ENCODE measurements at regions not wholly inside any gene's neighbourhood (a gene's known extent, or its start where the extent isn't known, plus 50 kb on each side); places are given as distances from the start of the nearest gene placed in this dataset.
"Not testable (repeated sequence)": the region's sequence is repeated elsewhere in the genome, so short reads cannot be mapped to it uniquely, and the experiment has no call there.

DNA sequence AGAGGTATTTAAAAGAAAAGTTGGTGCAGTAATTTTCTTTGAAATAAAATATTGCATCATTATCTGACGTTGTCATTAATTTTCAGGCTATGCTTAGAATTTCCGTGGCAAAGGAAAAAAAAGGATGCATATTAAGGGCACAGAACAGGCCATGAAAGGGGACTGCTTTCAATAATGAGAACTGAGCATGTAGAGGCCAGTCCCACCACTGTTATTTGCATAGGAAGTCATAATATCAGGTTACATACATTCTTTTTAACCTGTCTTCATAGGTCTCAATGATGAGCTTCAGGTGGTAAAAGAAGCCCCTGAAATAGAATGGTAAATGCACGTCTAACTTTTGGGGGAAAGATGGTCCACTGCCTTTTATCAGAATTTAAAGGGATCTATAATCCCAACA, 272.1 kb upstream of the ALCAM start:
- DNase-seq = no peak

DNA sequence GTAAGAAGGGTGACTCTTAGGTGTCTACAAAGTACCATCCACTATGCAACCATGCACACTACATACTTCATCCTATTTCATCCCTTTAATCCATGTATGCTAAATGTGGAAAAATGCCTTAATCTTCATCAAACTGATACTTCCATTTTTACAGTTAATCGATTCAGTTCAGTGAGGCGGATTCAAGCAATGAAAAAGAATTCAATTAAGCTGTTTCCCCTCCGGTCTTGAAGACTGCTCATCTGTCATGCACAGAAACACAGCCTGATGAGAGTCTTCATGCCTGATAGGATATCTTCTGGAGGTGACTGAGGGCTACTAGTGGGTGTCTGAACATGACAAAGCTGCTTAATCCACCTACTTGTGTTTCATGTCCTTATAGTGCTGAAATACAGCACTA, 270.6 kb upstream of the ALCAM start:
- DNase-seq = no peak

DNA sequence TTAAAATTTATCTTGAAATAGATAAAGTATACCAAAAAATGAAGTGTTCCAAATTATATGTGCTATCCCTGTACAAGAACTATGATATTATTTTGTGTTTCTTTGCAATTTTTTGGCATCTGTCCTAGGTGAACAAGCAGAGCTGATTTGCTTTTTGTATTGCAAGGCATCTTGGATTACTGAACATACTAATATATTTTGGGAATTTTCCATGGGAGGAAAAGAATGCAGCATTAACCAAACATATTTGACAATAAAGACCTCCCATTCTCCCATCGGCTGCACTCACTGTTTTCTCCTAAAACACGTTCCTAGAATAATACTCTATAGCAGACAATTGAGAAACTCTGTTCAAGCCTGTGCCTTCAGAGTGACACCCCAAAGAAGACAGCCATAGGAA, 265.1 kb upstream of the ALCAM start:
- no peak for DNase-seq

DNA sequence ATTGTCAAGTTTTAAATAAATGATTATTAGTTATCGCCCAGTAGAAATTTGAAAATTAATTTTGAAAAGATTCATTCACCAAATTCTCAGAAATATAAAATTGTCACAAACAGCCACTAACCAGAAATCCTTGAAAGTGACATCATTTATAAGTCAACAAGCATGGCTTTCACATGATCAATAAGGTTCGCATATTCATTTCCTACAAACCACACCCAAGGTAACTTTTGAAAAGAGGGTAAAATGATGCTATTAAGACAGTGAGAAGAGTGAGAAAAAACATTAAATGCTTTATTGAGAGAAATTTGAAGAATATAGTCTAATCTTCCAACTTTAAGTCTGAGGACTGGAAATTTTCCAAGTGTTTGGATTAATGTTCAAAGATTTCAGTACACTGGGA, 263.6 kb upstream of the ALCAM start:
- no peak for DNase-seq

DNA sequence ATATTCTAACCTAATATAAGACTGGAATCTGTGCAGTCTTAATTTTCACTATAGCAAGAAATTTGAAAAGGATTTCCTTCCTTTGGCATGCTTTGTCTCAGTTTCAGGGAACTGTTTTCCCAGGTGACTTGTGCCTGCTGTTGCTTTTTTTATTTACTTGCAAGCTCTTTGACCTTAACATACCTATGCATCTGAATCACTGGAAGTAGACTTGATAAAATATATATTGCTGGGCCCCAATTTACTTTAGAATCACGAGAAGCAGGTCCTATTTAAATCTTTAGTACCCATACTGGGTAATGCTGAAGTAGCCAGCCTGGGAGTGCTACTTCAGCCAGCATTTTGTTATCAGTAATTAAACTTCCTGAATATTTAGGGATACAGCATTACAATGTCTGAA, 257.9 kb upstream of the ALCAM start:
- DNase-seq = no peak

DNA sequence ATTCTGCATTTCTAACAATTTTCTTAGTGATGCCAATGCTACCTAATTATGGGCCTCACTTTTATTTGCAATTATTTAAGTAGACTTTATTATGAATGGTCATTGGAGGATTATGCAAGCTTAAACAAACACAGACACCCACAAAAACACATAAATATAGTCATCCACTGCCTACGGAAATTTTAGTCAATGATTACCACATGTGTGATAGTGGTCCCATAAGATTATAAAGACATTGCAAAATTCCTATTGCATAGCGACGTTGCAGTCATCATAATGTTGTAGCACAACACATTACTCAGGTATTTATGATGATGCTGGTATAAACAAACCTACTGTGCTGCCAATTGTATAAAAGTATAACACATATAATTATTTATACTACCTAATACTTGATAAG, 247.8 kb upstream of the ALCAM start:
- no peak for DNase-seq

DNA sequence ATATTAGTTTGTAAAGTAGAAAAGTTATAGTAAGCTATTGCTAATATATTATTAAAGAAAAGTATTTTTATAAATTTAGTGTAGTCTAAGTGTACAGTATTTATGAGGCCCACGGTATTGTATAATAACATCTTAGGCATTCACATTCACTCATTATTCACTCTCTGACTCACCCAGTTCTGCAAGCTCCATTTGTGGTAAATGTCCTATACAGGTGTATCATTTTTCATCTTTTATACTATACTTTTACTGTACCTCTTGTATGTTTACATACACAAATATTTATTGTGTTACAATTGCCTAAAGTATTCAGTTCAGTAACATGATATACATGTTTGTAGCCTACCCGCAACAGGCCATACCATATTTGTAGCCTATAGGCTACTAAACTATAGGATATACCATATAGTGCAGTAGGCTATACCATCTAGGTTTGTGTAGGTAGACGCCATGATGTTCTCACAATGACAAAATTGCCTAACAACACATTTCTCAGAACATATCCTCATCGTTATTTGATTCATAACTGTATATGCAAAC, 246.8 kb upstream of the ALCAM start:
- DNase-seq = no peak

DNA sequence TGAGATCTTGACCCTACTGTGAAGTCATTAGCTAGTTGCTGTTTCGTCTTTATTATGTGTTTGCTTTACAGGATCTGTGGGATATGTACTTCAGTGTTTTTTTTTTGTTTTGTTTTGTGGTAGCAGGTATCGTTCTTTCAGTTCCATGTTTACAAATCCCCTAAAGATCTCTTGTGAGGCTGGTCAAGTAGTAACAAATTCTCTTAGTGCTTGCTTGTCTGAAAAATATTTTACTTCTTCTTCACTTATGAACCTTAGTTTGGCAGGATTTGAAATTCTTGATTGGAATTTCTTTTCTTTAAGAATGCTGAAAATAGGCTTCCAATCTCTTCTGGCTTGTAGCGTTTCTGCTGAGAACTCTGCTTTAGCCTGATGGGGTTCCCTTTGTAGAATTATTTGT, 235.8 kb upstream of the ALCAM start:
- no peak for DNase-seq

DNA sequence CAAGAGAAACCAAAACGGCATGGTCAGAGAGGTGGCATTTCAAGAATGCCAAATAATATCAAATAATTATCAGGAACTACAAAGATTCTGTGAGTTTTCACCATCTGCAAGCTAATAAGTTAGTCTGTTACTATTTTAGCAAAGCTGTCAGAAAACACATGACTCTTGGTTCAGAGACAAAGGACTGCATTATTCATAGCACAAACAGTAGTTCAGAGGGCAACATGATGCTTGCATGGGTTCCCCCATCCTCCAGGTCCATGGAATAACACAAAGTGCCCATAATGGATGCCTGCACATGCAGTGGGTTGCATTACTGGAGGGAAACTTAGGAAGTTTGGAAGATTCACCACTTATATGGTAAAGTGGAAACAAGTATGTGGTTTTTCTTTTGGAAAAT, 228.8 kb upstream of the ALCAM start:
- DNase-seq = no peak

DNA sequence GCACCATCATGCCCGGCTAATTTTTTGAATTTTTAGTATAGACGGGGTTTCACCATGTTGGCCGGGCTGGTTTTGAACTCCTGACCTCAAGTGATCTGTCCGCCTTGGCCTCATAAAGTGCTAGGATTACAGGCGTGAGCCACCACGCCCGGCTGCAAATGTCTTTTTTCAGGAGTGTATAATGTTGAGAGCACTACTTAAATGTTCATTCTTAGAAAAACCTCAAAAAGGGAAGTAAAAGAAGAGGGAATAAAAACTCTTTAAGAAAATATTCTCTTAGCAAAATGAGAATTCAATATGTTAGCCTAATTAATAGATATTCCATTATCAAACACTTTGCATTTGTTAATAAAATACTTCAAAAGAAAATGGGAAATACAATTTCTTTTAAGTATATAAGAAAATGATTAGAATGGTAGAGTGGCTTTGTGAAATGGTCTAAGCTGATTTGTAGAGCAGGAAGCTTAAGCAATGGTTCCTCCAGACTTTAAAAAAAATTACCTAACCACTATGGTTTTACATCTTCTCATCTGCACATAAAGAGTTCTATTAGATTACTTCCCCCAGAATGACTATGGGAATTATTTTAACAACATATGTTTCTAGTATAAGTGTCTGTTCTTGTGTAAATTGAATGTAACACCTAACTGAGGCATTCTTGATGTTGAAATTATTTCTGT, 226.7 kb upstream of the ALCAM start:
- no peak for DNase-seq

DNA sequence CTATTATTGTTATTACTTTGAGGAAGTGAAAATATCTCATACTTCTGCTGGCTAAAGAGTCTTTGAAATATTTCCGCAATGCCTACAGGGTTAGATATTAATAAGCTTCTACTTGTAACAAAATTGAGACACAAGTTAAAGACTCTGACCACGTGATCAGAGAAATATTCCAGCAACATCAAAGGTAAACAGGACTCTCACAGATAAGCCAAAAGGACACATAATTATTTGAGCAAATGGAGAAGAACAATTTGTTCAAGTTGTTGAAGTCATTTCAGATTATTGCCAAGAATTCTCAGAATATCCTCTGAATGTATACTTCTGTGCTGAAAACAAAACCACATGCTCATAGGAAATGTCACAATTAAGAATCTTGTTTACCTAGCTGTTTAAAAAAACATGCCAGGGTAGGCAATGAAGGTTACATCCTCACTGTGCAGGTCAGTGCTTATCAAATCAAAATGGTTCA, 225.8 kb upstream of the ALCAM start:
- DNase-seq = no peak

DNA sequence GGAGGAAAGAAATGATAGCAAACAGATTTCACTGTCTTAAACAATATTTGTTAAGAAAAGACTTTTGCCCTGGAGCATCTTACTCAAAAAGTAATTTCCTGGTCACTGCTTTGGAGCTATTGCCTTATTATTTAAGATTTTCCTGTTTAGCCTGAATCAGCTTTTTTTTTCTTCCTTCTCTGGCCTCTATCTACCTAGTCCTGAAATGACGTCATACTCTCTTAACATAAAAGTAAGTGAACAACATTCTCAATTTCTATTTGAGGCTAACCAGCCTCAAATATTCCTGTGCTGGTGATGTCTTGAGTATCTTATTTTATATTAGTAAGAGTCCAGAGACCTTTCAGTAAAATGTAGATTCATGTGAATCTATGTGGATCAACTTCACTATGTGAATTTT, 221.9 kb upstream of the ALCAM start:
- no peak for DNase-seq

DNA sequence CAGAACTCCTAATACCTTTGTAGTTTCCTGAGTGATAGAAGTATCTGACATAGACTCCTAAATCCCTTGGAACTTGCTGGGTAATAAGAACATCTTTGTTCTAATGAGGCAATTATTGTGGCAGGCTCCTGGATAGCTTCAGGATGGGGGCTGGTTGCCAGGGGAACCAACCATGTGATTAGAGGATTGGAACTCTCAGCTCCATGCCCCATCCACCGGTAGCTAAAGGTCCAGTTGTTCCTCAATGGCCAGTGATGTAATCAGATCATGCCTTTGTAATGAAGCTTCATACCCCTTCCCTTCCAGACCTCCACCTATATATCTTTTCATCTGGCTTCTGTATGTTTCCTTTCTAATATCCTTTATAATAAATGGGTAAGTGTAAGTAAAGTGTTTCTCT, 221.2 kb upstream of the ALCAM start:
- DNase-seq = no peak

DNA sequence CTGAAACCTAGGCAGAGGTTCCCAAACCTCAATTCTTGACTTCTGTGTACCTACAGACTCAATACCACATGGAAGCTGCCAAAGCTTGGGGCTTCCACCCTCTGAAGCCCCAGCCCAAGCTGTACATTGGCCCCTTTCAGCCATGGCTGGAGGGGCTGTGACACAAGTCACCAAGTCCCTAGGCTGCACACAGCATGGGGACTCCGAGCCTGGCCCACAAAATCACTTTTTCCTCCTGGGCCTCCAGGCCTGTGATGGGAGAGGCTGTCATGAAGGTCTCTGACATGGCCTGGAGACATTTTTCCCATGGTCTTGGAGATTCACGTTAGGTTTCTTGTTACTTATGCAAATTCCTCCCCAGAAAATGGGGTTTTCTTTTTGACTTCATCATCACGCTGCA, 217.5 kb upstream of the ALCAM start:
- not testable (repeated sequence) for DNase-seq

DNA sequence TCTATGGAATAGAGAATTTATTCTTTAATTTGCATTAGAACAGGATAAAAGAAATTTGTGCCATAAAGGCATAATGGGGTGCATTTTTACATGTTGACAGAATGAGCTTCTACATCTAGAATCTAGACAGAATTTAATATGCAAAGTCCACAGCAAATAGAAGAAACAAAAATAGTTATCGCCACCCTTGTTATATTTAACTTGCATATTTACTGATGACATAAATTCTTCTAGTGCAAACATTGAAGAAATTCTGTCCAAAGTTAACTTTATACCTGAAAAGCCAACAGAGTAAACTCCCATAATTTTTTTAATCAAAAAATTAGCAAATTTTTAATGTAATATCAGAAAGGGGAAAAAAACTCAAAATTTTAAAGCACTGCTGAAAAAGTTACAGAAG, 213.7 kb upstream of the ALCAM start:
- no peak for DNase-seq

DNA sequence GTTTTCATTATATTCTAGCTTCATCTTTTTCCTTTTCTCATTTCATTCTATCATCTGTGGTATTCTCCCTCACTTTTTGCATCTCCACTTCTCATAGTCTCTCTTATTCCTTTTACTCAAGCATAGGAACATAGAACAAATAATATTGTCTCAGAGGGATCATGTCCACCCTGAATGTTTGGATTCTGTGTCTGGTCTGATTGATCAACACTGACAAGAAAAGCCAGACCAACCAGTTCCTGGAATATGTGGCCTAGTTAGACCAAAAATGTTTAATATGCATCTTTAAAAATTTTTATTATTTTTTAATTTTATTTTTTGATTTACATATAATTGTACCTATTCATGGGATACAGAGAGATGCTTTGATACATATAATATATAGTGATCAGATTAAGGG, 212.0 kb upstream of the ALCAM start:
- DNase-seq = no peak

DNA sequence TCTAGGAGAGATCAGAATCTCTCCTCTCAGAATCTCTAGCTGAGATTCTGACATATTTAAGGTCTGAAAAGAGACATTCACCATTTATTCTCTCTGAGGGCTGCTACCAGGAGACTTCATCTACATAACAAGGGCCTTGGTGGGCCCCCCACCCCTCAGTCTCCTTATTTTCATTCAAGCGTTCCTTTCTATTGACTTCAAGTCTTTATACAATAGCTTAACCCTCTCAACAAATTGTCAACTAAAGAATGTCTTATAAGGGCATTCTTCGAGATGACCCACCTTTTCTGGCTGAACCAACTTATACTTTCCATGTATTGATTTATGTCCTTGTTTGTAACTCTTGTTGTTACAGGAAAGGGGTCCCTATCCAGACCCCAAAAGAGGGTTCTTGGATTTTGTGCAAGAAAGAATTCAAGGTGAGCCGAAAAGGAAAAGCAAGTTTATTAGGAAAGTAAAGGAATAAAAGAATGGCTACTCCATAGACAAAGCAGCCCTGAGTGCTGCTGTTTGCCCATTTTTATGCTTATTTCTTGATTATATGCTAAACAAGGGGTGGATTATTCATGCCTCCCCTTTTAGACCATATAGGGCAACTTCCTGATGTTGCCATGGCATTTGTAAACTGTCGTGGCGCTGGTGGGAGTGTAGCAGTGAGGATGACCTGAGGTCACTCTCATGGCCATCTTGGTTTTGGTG, 209.5 kb upstream of the ALCAM start:
- no peak for DNase-seq

DNA sequence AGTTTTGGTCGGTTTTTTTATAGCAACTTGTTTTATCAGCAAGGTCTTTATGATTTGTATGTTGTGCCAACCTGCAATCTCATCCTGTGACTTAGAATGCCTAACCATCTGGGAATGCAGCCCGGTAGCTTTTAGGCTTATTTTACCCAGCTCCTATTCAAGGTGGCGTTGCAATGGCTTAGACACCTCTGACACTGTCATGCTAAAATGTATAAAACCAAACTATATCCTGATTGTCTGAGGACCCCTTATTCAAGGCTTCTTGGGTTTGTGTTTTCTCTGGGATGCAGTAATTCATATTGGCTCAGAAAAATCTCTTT, 209.0 kb upstream of the ALCAM start:
- DNase-seq = no peak

DNA sequence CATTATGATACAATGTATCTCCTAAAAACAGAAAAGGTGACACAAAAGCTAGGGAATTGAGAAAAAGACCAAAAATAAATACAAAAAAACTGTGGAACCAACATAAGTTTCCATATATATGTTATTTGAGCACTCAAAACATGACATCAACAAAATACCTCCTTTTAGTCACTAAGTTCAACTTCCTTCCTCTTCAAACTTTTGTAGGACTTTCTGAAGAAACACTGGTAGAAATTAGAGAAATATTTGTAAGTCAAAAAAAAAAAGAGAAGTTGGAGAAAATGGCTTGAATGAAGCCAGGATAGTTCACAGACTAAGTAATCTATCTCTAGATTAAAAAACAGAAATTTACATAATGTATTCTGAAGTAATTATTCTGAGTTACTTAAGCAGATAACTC, 208.4 kb upstream of the ALCAM start:
- DNase-seq = no peak

DNA sequence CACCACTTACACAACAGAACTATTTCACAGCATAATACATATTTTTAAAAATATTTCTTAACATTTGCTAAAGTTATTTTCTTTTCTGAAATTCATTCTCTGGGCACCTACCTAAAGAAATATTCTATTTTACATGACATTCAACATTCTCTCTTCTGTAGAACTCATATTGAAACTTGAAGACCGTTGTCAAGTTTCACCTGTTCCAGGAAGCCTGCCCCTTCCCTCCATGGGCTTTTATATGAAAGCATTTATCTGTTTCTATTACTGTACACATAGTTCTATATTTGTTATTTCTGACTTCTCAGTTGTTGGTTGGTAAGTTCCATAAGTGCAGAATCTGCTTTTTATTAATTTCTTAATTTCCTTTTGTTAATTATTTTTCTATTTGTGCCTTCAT, 204.3 kb upstream of the ALCAM start:
- no peak for DNase-seq

DNA sequence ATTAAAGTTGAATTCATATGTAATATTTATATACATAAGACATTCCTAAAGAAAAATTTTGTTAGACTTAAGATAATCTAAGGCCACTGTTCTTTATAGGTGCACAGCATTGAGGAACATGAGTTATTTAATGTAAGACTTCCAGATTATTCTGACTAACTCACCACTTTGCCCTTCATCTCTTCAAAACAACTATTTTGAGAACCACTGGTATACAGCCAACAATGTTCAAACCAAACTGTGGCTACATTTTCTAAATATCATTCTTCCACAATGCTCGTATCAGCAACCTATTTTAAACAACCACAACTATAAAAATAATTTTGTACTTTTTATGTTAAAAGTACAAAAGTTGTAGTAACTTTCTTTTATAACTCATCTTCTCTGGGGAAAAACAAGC, 199.8 kb upstream of the ALCAM start:
- DNase-seq = no peak

DNA sequence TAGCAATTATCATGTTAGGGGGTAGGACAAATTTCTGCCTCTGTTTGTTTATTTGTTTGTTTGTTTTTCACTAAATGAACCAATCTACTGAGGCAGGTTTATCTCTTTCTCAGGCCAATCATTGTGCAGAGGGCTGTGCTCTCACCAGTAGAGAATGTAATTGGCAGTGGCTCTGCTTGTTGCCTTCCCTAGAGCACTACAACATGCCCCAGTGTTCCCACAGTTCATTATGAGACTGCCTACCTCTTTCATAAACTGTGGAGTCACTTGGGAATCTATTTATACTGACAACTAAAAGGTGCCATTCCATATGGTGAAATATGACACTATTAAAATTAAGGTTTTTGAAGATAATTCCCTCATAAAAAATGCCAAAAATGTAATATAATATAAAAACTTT, 196.3 kb upstream of the ALCAM start:
- no peak for DNase-seq

DNA sequence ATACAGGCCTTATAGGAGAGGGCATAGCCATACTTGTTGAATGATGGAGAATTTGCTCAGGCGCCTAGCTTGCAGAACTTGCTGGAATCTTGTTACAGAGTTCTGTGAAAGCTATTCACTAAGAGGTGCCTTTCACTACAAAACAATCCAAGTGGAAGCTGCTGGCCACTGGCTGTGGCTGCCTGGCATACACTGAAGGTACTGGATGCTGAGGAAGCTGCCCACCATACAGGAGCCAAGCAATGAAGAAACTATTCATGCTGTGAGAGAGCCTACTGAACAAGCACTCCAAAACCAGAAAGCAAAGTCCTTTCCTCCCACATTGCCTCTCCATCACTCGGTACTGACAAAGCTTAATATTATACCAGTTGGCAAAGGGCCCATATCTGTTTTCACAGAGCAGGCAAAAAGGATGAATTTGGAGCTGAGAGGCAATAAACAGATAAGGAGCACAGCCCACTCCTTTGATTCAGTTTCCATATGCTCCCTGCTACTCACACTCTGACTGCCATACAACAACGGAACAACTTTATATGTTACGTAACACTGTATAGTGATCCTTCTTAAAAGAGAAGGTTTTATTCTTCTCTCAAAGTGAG, 192.6 kb upstream of the ALCAM start:
- no peak for DNase-seq

DNA sequence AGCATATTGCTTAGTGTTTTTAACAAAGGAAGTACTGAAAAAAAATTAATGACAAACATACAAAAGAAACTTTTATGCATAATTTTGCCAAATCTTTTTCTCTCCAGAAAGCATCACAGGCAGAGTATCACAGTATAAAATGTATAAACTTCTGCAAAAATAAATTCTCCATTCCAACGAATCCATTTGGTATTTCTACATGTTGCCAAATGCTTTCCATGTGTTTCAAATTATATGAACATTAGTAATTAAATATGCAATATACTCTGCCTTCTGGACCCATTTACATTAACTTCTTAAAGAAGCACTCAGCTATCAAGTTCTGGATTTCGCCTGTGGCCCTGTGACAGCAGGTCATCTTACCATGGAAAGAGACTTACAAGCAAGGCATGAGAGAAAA, 189.1 kb upstream of the ALCAM start:
- DNase-seq = no peak

DNA sequence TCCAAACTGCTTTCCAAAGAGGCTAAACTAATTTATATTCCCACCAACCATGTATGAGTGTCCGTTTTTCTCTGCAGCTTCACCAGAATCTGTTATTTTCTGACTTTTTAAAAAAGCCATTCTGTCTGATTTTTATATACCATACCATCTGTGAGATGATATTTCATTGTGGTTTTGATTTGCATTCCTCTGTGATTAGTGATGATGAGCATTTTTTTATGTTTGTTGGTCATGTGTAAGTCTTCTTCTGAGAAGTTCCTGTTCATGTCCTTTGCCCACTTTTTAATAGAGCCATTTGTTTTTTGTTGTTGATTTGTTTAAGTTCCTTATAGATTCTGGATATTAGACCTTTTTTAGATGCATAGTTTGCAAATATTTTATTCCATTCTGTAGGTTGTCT, 179.4 kb upstream of the ALCAM start:
- no peak for DNase-seq
